Type B pancreatic cell (in vitro differentiated cells): ENCODE measurements at regions not wholly inside any gene's neighbourhood (a gene's known extent, or its start where the extent isn't known, plus 50 kb on each side); places are given as distances from the start of the nearest gene placed in this dataset.

Experiments
- DNase-seq: peaks from one replicate; pipeline ENCODE4 v3.0.0; 2021; ENCODE audit warnings: mixed read lengths; ENCODE audit not compliant: unreplicated experiment; ENCODE audit errors: extremely low spot score
- H3K27ac Mint-ChIP-seq: 2 replicates; pipeline ENCODE4 v1.8.0; 2021; ENCODE audit warnings: mild to moderate bottlenecking, mixed read lengths
- H3K27me3 Mint-ChIP-seq: 2 replicates; pipeline ENCODE4 v1.8.0; 2021; ENCODE audit warnings: mixed read lengths
- H3K36me3 Mint-ChIP-seq: 2 replicates; pipeline ENCODE4 v1.8.0; 2021; ENCODE audit warnings: mixed read lengths
- H3K4me1 Mint-ChIP-seq: one replicate; pipeline ENCODE4 v1.8.0; 2021; ENCODE audit warnings: mixed read lengths; ENCODE audit not compliant: unreplicated experiment
- H3K4me3 Mint-ChIP-seq: 2 replicates; pipeline ENCODE4 v1.8.0; 2021; ENCODE audit warnings: mild to moderate bottlenecking, mixed read lengths
- H3K9me3 Mint-ChIP-seq: 2 replicates; pipeline ENCODE4 v1.8.0; 2021; ENCODE audit warnings: mixed read lengths
- TF ChIP-seq, protein P1 (sequence below): fragments of 200-600 bp; sonication (generic); conservative IDR thresholded peaks from 2 replicates; pipeline ENCODE4 v1.5.0; 2021; ENCODE audit warnings: antibody characterized with exemption, mild to moderate bottlenecking

- H3K4me1 Mint-ChIP-seq: no peaks in the 10 kb centered on the region
- TF ChIP-seq, protein P1, sequence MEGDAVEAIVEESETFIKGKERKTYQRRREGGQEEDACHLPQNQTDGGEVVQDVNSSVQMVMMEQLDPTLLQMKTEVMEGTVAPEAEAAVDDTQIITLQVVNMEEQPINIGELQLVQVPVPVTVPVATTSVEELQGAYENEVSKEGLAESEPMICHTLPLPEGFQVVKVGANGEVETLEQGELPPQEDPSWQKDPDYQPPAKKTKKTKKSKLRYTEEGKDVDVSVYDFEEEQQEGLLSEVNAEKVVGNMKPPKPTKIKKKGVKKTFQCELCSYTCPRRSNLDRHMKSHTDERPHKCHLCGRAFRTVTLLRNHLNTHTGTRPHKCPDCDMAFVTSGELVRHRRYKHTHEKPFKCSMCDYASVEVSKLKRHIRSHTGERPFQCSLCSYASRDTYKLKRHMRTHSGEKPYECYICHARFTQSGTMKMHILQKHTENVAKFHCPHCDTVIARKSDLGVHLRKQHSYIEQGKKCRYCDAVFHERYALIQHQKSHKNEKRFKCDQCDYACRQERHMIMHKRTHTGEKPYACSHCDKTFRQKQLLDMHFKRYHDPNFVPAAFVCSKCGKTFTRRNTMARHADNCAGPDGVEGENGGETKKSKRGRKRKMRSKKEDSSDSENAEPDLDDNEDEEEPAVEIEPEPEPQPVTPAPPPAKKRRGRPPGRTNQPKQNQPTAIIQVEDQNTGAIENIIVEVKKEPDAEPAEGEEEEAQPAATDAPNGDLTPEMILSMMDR: no peak
- no peak overlapping the region for H3K27ac Mint-ChIP-seq
- H3K4me3 Mint-ChIP-seq: no peak overlapping the region
- no peaks in the 10 kb centered on the region for H3K36me3 Mint-ChIP-seq
- no peaks in the 10 kb centered on the region for H3K27me3 Mint-ChIP-seq
- DNase-seq: no peak
- H3K9me3 Mint-ChIP-seq: peaks cover 9% of the 10 kb centered on the region
Observed at GRCh38 chr20:11734431-11734830, 183.3 kb upstream of the BTBD3 start.

DNA sequence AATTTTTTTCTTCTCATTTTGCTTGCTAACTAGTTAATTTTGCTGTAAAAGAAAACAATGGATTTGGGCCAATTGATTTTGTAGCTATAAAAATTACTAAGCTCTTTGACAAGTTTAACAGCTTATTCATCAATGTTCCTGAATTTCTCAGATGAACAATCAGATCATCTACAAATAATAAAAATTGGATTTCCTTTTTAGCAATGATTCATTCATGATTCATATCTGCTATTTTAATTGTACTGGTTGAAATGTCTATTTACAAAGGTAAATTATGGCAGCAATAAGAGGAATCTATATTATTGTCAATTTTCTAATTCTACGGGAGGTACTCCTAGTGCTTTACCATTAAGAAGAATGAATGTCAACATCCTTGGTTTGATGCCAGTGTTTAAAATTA is 178.8 kb upstream of the BTBD3 start:
- no peaks in the 10 kb centered on the region for H3K9me3 Mint-ChIP-seq
- no peaks in the 10 kb centered on the region for H3K4me1 Mint-ChIP-seq

DNA sequence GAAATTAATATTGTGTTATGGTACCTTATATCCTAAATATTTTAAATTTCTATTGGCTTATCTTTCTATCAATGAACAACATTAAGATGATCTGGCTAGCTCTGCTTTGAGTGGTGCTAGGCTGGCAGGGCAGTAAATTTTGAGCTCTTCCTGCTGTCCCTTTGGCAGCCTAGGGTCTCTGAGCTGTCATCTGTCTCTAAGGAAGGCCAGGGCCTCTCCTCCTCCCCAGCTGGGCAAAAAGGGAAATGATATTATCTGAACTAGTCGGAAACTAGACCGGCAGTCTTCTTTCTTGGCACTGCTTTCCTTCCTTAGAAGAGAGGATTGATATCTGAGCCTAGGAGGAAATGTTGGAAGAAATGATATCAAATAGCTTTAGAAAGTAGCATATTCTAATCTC is 176.7 kb upstream of the BTBD3 start:
- Mint-ChIP-seq H3K27me3 (peaks cover 6% of the 10 kb centered on the region), H3K4me1 (no peaks in the 10 kb centered on the region), H3K27ac (no peak overlapping the region), H3K9me3 (no peaks in the 10 kb centered on the region), H3K4me3 (no peak overlapping the region), H3K36me3 (no peaks in the 10 kb centered on the region)
- DNase-seq: no peak
- TF ChIP-seq, protein P1: no peak

More for the DNA sequence above, 178.8 kb upstream of the BTBD3 start:
- Mint-ChIP-seq H3K36me3 (no peaks in the 10 kb centered on the region), H3K27me3 (peaks cover 6% of the 10 kb centered on the region), H3K4me3 (no peak overlapping the region), H3K27ac (no peak overlapping the region)
- no peak for DNase-seq
- TF ChIP-seq, protein P1: no peak

- TF ChIP-seq, protein P1: no peak
- H3K36me3 Mint-ChIP-seq: no peaks in the 10 kb centered on the region
- H3K9me3 Mint-ChIP-seq: no peaks in the 10 kb centered on the region
- H3K4me3 Mint-ChIP-seq: no peak overlapping the region
- H3K4me1 Mint-ChIP-seq: no peaks in the 10 kb centered on the region
- no peak for DNase-seq
- H3K27me3 Mint-ChIP-seq: peaks cover 6% of the 10 kb centered on the region
- H3K27ac Mint-ChIP-seq: no peak overlapping the region
Observed at GRCh38 chr20:11745145-11745544, 172.5 kb upstream of the BTBD3 start.

GRCh38 chr20:11748436-11748835 is 169.3 kb upstream of the BTBD3 start:
- peaks cover 3% of the 10 kb centered on the region for H3K9me3 Mint-ChIP-seq

More at GRCh38 chr20:11748436-11748835, 169.3 kb upstream of the BTBD3 start:
- TF ChIP-seq, protein P1: no peak
- Mint-ChIP-seq H3K27me3 (no peaks in the 10 kb centered on the region), H3K4me1 (no peaks in the 10 kb centered on the region), H3K27ac (no peak overlapping the region), H3K36me3 (no peaks in the 10 kb centered on the region), H3K4me3 (no peak overlapping the region)
- no peak for DNase-seq
